ENCODE measurements at regions not wholly inside any gene's neighbourhood (a gene's known extent, or its start where the extent isn't known, plus 50 kb on each side); places are given as distances from the start of the nearest gene placed in this dataset.

DNA sequence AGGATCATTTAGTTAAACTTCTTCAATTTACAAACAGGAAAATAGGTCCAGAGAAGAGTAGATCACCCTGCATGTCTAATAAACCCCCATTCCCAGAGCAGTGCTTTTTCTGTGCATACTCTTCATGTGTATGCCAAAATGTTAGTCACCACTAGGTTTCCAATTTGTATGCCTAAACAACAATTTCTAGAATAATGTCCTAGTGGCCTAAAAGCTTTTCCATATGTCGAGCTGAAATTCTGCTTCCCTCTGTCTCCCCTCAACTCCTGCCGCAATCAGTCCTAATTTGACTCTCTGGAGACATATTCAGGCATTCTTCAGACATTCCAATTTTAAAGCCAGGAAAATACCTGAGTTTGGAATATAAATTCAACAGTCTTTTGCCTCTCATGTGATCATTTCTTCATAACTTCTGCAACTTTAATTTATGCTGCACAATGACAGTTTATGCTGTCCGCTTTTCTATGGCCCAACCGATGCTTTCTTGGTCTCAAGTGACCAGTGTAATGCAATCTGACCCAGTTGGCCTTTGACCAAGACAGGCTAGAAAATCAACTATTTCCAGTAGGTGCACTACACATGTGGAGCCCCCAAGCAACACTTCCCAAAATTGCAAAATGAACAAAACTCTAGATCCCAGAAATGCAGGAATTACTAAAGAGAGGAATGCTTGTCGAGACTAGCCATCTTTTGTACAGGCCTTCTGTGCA lies 122.9 kb upstream of the FMR1 start:
- no peaks in the 10 kb centered on the region for H3K4me1 ChIP-seq (ENCODE audit: insufficient read depth, low read length)
- H3K36me3 ChIP-seq (ENCODE audit: insufficient read depth, low read length): no peaks in the 10 kb centered on the region
- DNase-seq (ENCODE audit: low read depth) (no peak), FAIRE-seq (no peak)
- no peaks in the 10 kb centered on the region for H3K9me3 ChIP-seq (ENCODE audit: insufficient read depth, low read depth, low read length)
- no peak for TF ChIP-seq EZH2 (IDR thresholded peaks at IDR 0.05; ENCODE audit: insufficient read depth, low read length)
- TF ChIP-seq, protein P1, sequence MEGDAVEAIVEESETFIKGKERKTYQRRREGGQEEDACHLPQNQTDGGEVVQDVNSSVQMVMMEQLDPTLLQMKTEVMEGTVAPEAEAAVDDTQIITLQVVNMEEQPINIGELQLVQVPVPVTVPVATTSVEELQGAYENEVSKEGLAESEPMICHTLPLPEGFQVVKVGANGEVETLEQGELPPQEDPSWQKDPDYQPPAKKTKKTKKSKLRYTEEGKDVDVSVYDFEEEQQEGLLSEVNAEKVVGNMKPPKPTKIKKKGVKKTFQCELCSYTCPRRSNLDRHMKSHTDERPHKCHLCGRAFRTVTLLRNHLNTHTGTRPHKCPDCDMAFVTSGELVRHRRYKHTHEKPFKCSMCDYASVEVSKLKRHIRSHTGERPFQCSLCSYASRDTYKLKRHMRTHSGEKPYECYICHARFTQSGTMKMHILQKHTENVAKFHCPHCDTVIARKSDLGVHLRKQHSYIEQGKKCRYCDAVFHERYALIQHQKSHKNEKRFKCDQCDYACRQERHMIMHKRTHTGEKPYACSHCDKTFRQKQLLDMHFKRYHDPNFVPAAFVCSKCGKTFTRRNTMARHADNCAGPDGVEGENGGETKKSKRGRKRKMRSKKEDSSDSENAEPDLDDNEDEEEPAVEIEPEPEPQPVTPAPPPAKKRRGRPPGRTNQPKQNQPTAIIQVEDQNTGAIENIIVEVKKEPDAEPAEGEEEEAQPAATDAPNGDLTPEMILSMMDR (IDR thresholded peaks at IDR 0.05; ENCODE audit: insufficient read depth, low read depth, low read length): no peak
- no peak overlapping the region for H3K9ac ChIP-seq (ENCODE audit: low read length)
- no peak overlapping the region for H3K4me3 ChIP-seq (ENCODE audit: insufficient read depth, low read depth, low read length)
- no peaks in the 10 kb centered on the region for H3K9me3 Mint-ChIP-seq (ENCODE audit: unreplicated experiment)
- H3K4me1 Mint-ChIP-seq (ENCODE audit: low read depth, unreplicated experiment): no peaks in the 10 kb centered on the region
- no peak overlapping the region for H3K4me3 Mint-ChIP-seq (ENCODE audit: unreplicated experiment)
- no peak overlapping the region for H2AFZ ChIP-seq (ENCODE audit: low read depth, low read length)
- H3K27ac Mint-ChIP-seq (ENCODE audit: unreplicated experiment): no peak overlapping the region
- H3K27me3 Mint-ChIP-seq (ENCODE audit: low read depth, unreplicated experiment): no peaks in the 10 kb centered on the region
- no peaks in the 10 kb centered on the region for H3K36me3 Mint-ChIP-seq (ENCODE audit: low read depth, unreplicated experiment)
- H4K20me1 ChIP-seq (ENCODE audit: insufficient read depth, low read length): no peaks in the 10 kb centered on the region
- H3K27ac ChIP-seq (ENCODE audit: low read depth, low read length): no peak overlapping the region
- no peaks in the 10 kb centered on the region for H3K27me3 ChIP-seq (ENCODE audit: insufficient read depth, low read length)
- H3K4me2 ChIP-seq (ENCODE audit: low read length): no peak overlapping the region
- no peaks in the 10 kb centered on the region for H3K79me2 ChIP-seq (ENCODE audit: insufficient read depth, low read length)

DNA sequence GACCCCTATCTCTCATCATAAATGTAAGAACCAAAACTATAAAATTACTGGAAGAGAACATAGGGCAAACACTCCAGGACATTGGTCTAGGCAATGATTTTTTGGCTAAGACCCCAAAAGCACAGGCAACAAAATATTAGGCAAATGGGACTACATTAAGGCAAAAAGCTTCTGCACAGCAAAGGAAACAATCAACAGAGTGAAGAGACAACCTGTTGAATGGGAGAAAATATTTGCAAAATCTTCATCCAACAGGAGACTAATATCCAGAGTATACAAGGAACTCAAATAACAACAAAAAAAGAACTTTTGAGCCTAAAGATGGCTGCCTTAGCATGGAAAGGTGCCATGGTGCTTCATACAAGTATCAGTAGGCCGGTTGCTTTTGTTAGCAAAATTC lies 111.1 kb upstream of the FMR1 start:
- no peaks in the 10 kb centered on the region for H3K27me3 ChIP-seq (ENCODE audit: insufficient read depth, low read length)
- Mint-ChIP-seq H3K36me3 (ENCODE audit: low read depth, unreplicated experiment) (no peaks in the 10 kb centered on the region), H3K4me3 (ENCODE audit: unreplicated experiment) (no peak overlapping the region), H3K4me1 (ENCODE audit: low read depth, unreplicated experiment) (no peaks in the 10 kb centered on the region), H3K27ac (ENCODE audit: unreplicated experiment) (no peak overlapping the region), H3K9me3 (ENCODE audit: unreplicated experiment) (no peaks in the 10 kb centered on the region), H3K27me3 (ENCODE audit: low read depth, unreplicated experiment) (peaks cover 2% of the 10 kb centered on the region)
- no peak overlapping the region for H3K27ac ChIP-seq (ENCODE audit: low read depth, low read length)
- H3K9ac ChIP-seq (ENCODE audit: low read length): no peak overlapping the region
- no peaks in the 10 kb centered on the region for H3K79me2 ChIP-seq (ENCODE audit: insufficient read depth, low read length)
- no peaks in the 10 kb centered on the region for H4K20me1 ChIP-seq (ENCODE audit: insufficient read depth, low read length)
- DNase-seq (ENCODE audit: low read depth) (no peak), FAIRE-seq (no peak)
- no peaks in the 10 kb centered on the region for H3K4me1 ChIP-seq (ENCODE audit: insufficient read depth, low read length)
- no peak overlapping the region for H2AFZ ChIP-seq (ENCODE audit: low read depth, low read length)
- no peaks in the 10 kb centered on the region for H3K36me3 ChIP-seq (ENCODE audit: insufficient read depth, low read length)
- TF ChIP-seq, protein P1 (IDR thresholded peaks at IDR 0.05; ENCODE audit: insufficient read depth, low read depth, low read length): no peak
- no peak for TF ChIP-seq EZH2 (IDR thresholded peaks at IDR 0.05; ENCODE audit: insufficient read depth, low read length)
- H3K4me3 ChIP-seq (ENCODE audit: insufficient read depth, low read depth, low read length): no peak overlapping the region
- no peaks in the 10 kb centered on the region for H3K9me3 ChIP-seq (ENCODE audit: insufficient read depth, low read depth, low read length)
- H3K4me2 ChIP-seq (ENCODE audit: low read length): no peak overlapping the region

DNA sequence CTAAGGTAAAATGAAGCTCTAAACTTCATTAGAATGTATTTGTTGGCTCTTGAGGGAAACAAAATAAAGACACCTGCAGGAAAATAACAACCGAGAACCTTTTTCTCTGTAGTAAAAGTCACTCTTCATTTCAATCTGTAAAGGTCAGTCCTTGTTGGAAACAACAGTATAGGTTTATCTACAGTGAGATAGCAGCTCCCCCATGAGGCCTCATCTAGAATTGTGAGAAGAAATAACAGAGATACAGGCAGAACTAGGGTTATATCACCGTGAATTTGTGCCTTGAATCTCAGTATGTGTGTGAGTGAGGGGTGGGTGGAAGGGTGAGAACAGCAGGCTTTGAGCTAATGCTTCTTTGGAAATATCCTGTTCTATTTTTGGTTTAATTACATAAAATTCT lies 107.8 kb upstream of the FMR1 start:
- no peaks in the 10 kb centered on the region for H3K27me3 ChIP-seq (ENCODE audit: insufficient read depth, low read length)
- no peaks in the 10 kb centered on the region for H3K9me3 Mint-ChIP-seq (ENCODE audit: unreplicated experiment)
- TF ChIP-seq, protein P1 (IDR thresholded peaks at IDR 0.05; ENCODE audit: insufficient read depth, low read depth, low read length): peak; percentile 13
- no peak for TF ChIP-seq EZH2 (IDR thresholded peaks at IDR 0.05; ENCODE audit: insufficient read depth, low read length)
- H3K4me1 ChIP-seq (ENCODE audit: insufficient read depth, low read length): no peaks in the 10 kb centered on the region
- H3K4me3 ChIP-seq (ENCODE audit: insufficient read depth, low read depth, low read length): no peak overlapping the region
- DNase-seq (ENCODE audit: low read depth) (no peak), FAIRE-seq (peak; percentile 82)
- no peaks in the 10 kb centered on the region for H3K36me3 Mint-ChIP-seq (ENCODE audit: low read depth, unreplicated experiment)
- peaks cover 5% of the 10 kb centered on the region for H3K27me3 Mint-ChIP-seq (ENCODE audit: low read depth, unreplicated experiment)
- no peak overlapping the region for H2AFZ ChIP-seq (ENCODE audit: low read depth, low read length)
- H3K27ac Mint-ChIP-seq (ENCODE audit: unreplicated experiment): no peak overlapping the region
- H3K27ac ChIP-seq (ENCODE audit: low read depth, low read length): no peak overlapping the region
- H3K9me3 ChIP-seq (ENCODE audit: insufficient read depth, low read depth, low read length): no peaks in the 10 kb centered on the region
- H3K36me3 ChIP-seq (ENCODE audit: insufficient read depth, low read length): no peaks in the 10 kb centered on the region
- no peak overlapping the region for H3K9ac ChIP-seq (ENCODE audit: low read length)
- no peak overlapping the region for H3K4me3 Mint-ChIP-seq (ENCODE audit: unreplicated experiment)
- H3K4me2 ChIP-seq (ENCODE audit: low read length): no peak overlapping the region
- H4K20me1 ChIP-seq (ENCODE audit: insufficient read depth, low read length): no peaks in the 10 kb centered on the region
- no peaks in the 10 kb centered on the region for H3K4me1 Mint-ChIP-seq (ENCODE audit: low read depth, unreplicated experiment)
- H3K79me2 ChIP-seq (ENCODE audit: insufficient read depth, low read length): no peaks in the 10 kb centered on the region
